ENCODE measurements at regions not wholly inside any gene's neighbourhood (a gene's known extent, or its start where the extent isn't known, plus 50 kb on each side); places are given as distances from the start of the nearest gene placed in this dataset.
A peak's percentile ranks its signal among the peaks of the same experiment; 100 is the strongest.

GRCh38 chr2:128640845-128641360 is 322.2 kb upstream of the HS6ST1 start:
- Histone ChIP-seq H3K9me3 (no peaks in the 10 kb centered on the region), H3K36me3 (ENCODE audit: low read depth, missing control alignments) (no peaks in the 10 kb centered on the region), H3K27ac (no peak overlapping the region), H3K4me3 (no peak overlapping the region), H3K27me3 (no peaks in the 10 kb centered on the region), H3K4me1 (no peaks in the 10 kb centered on the region)
- WGBS, 2 donors, result 80 to 87% methylated on average over 6 of the region's 6 CpGs
- TF ChIP-seq CTCF (IDR thresholded peaks at IDR 0.05) (no peak), POLR2A (IDR thresholded peaks at IDR 0.05) (no peak)
- DNase-seq, result peak; percentile 12
- intact Hi-C loops (cut with DNase I; ENCODE audit: low total_unique reads), result no loop called here

GRCh38 chr2:128641421-128642080 is 322.9 kb upstream of the HS6ST1 start:
- 92% methylated on average over 11 of the region's 11 CpGs for WGBS, 2 donors
- no peak for TF ChIP-seq CTCF (IDR thresholded peaks at IDR 0.05)
- no peak for TF ChIP-seq POLR2A (IDR thresholded peaks at IDR 0.05)
- intact Hi-C loops (cut with DNase I; ENCODE audit: low total_unique reads), result no loop called here

GRCh38 chr2:128642316-128642715 is 323.6 kb upstream of the HS6ST1 start:
- intact Hi-C loops (cut with DNase I; ENCODE audit: low total_unique reads), result no loop called here
- 86 to 97% methylated on average over 5 of the region's 5 CpGs for WGBS, 2 donors

More at GRCh38 chr2:128641421-128642080, 322.9 kb upstream of the HS6ST1 start:
- Histone ChIP-seq H3K9me3 (no peaks in the 10 kb centered on the region), H3K36me3 (ENCODE audit: low read depth, missing control alignments) (no peaks in the 10 kb centered on the region), H3K27ac (no peak overlapping the region), H3K27me3 (no peaks in the 10 kb centered on the region), H3K4me1 (no peaks in the 10 kb centered on the region), H3K4me3 (no peak overlapping the region)
- DNase-seq, result peak; percentile 6

GRCh38 chr2:128642821-128643220 is 324.2 kb upstream of the HS6ST1 start:
- intact Hi-C loops (cut with DNase I; ENCODE audit: low total_unique reads), result no loop called here
- Histone ChIP-seq H3K27me3 (no peaks in the 10 kb centered on the region), H3K27ac (no peak overlapping the region), H3K4me1 (no peaks in the 10 kb centered on the region), H3K4me3 (no peak overlapping the region), H3K36me3 (ENCODE audit: low read depth, missing control alignments) (no peaks in the 10 kb centered on the region), H3K9me3 (no peaks in the 10 kb centered on the region)
- DNase-seq, result peak; percentile 2
- TF ChIP-seq POLR2A (IDR thresholded peaks at IDR 0.05) (no peak), CTCF (IDR thresholded peaks at IDR 0.05) (no peak)
- WGBS, 2 donors, result 72 to 85% methylated on average over 5 of the region's 5 CpGs

More at GRCh38 chr2:128642316-128642715, 323.6 kb upstream of the HS6ST1 start:
- Histone ChIP-seq H3K4me3 (no peak overlapping the region), H3K27ac (no peak overlapping the region), H3K36me3 (ENCODE audit: low read depth, missing control alignments) (no peaks in the 10 kb centered on the region), H3K9me3 (no peaks in the 10 kb centered on the region), H3K4me1 (no peaks in the 10 kb centered on the region), H3K27me3 (no peaks in the 10 kb centered on the region)
- peak; percentile 3 for DNase-seq
- TF ChIP-seq POLR2A (IDR thresholded peaks at IDR 0.05) (no peak), CTCF (IDR thresholded peaks at IDR 0.05) (no peak)

All from testis (tissue), 2 donors.